Hematopoietic multipotent progenitor cell treated with erythropoietin and hydrocortisone succinate and interleukin-3 and kit ligand, for 8 days (in vitro differentiated cells): ENCODE measurements at regions not wholly inside any gene's neighbourhood (a gene's known extent, or its start where the extent isn't known, plus 50 kb on each side); places are given as distances from the start of the nearest gene placed in this dataset.
A peak's percentile ranks its signal among the peaks of the same experiment; 100 is the strongest.

Experiments used
- DNase-seq: peaks from one replicate; pipeline ENCODE4 v3.0.0-alpha.2; 2015

- DNase-seq: no peak
These were observed 133.2 kb upstream of the JAG1 start for GRCh38 chr20:10807013-10807412.

GRCh38 chr20:10812759-10813327 is 139.0 kb upstream of the JAG1 start:
- no peak for DNase-seq

GRCh38 chr20:10823585-10823984 is 149.8 kb upstream of the JAG1 start:
- DNase-seq: no peak

- DNase-seq: no peak
These were observed 151.1 kb upstream of the JAG1 start for GRCh38 chr20:10824750-10825500.

- no peak for DNase-seq
These were observed 152.3 kb upstream of the JAG1 start for GRCh38 chr20:10826111-10826510.

- DNase-seq: no peak
These were observed 154.4 kb upstream of the JAG1 start for GRCh38 chr20:10828180-10828579.

- DNase-seq: no peak
These were observed 158.3 kb upstream of the JAG1 start for GRCh38 chr20:10832141-10832540.

- no peak for DNase-seq
These were observed 164.1 kb upstream of the JAG1 start for GRCh38 chr20:10837901-10838300.

- DNase-seq: no peak
These were observed 168.3 kb upstream of the JAG1 start for GRCh38 chr20:10842116-10842515.

GRCh38 chr20:10843146-10843711 is 169.4 kb upstream of the JAG1 start:
- DNase-seq: no peak

GRCh38 chr20:10846766-10847165 is 173.0 kb upstream of the JAG1 start:
- DNase-seq: no peak

GRCh38 chr20:10848810-10849370 is 175.1 kb upstream of the JAG1 start:
- DNase-seq: no peak

GRCh38 chr20:10853176-10853575 is 179.4 kb upstream of the JAG1 start:
- DNase-seq: no peak

GRCh38 chr20:10853731-10854130 is 179.9 kb upstream of the JAG1 start:
- DNase-seq: no peak

GRCh38 chr20:10854976-10855375 is 181.2 kb upstream of the JAG1 start:
- no peak for DNase-seq

GRCh38 chr20:10855778-10856177 is 182.0 kb upstream of the JAG1 start:
- DNase-seq: no peak

GRCh38 chr20:10856237-10857015 is 182.6 kb upstream of the JAG1 start:
- no peak for DNase-seq

GRCh38 chr20:10857352-10858070 is 183.7 kb upstream of the JAG1 start:
- DNase-seq: peak; percentile 25

GRCh38 chr20:10861090-10861489 is 187.3 kb upstream of the JAG1 start:
- DNase-seq: no peak

- DNase-seq: no peak
These were observed 187.8 kb upstream of the JAG1 start for GRCh38 chr20:10861619-10862018.

- DNase-seq: no peak
These were observed 189.7 kb upstream of the JAG1 start for GRCh38 chr20:10863337-10864060.

GRCh38 chr20:10864076-10864672 is 190.4 kb upstream of the JAG1 start:
- DNase-seq: no peak
